ENCODE measurements at regions not wholly inside any gene's neighbourhood (a gene's known extent, or its start where the extent isn't known, plus 50 kb on each side); places are given as distances from the start of the nearest gene placed in this dataset.
A peak's percentile ranks its signal among the peaks of the same experiment; 100 is the strongest.

DNA sequence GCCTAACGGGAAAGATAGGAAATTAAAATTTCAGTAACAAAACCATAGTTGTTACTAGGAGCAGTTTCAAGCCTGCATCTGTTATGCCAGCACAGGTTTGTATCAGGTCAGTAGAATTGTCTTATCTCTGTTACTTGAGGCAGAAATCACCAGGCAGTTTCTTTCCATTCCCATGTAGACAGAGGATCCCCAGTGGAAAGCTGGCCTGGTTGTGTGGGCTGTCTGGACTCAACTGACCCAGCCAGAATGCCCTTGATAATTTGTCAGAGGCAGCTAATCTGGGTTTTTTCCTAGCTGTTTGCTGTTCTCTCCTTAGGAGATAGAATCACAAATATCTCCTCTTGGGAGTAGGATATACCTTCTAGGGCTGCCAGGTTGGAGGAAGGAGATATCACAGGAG lies 1044.7 kb downstream of the IGSF11 start:
- no peak overlapping the region for H3K4me3 ChIP-seq
- H3K4me1 ChIP-seq = no peaks in the 10 kb centered on the region
- ATAC-seq (no peak), DNase-seq (no peak)
- peaks cover 0 to 9% of the 10 kb centered on the region in 2 donors for H3K27me3 ChIP-seq
- TF ChIP-seq, protein P1, sequence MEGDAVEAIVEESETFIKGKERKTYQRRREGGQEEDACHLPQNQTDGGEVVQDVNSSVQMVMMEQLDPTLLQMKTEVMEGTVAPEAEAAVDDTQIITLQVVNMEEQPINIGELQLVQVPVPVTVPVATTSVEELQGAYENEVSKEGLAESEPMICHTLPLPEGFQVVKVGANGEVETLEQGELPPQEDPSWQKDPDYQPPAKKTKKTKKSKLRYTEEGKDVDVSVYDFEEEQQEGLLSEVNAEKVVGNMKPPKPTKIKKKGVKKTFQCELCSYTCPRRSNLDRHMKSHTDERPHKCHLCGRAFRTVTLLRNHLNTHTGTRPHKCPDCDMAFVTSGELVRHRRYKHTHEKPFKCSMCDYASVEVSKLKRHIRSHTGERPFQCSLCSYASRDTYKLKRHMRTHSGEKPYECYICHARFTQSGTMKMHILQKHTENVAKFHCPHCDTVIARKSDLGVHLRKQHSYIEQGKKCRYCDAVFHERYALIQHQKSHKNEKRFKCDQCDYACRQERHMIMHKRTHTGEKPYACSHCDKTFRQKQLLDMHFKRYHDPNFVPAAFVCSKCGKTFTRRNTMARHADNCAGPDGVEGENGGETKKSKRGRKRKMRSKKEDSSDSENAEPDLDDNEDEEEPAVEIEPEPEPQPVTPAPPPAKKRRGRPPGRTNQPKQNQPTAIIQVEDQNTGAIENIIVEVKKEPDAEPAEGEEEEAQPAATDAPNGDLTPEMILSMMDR (IDR thresholded peaks at IDR 0.05) = no peak
- H3K36me3 ChIP-seq = no peaks in the 10 kb centered on the region
- no peak overlapping the region for H3K27ac ChIP-seq
- no peaks in the 10 kb centered on the region for H3K9me3 ChIP-seq
- intact Hi-C loops (cut with DNase I) = no loop called here

DNA sequence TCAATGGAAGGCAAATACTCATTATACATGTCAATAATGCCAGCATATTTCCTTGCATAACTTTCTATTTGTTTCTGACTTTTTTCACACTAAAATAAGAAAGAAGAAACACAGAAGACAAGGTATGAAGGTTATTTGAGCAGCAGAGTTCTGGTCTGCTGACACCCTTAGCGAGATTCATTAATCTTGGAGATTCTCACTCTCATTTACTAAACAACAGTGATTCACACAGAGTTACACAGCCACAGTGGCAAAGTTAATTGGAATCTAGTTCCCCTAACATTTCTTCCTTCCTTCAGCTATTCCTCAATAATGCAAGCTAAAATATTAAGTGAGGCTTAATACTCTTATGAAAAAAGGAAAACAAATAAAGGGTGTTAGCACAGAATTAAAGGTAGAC lies 1044.0 kb downstream of the IGSF11 start:
- TF ChIP-seq, protein P1 (IDR thresholded peaks at IDR 0.05) = no peak
- intact Hi-C loops (cut with DNase I) = no loop called here
- no peak for ATAC-seq

DNA sequence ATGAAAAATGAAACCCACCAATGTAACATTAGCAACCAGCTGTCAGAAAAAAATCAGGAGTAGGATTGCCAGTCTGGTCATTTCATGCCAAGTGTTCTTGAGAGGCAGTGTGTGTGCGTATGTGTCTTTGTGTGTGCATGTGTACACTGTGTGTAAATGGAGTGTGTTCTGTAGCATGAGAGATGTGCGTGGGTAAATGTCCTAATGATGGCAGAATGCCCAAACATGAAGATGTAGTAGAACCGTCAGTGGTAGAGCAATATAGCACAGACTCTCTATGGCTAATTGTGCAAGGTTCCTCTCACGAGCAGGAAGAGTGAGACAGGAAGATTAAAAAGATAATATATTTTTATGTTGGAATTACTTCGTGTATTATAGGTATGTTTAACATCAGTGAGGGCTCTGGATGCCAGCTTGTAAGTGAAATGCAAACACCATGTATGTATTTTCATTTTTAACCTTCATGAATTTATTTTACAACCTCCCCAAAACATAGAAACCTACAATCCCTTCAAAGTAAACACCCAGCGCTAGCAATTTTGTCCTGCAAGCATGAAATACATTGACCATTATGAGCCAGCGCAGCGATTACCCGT lies 1038.7 kb downstream of the IGSF11 start:
- no peak for ATAC-seq
- Histone ChIP-seq H3K9me3 (no peaks in the 10 kb centered on the region), H3K4me1 (peaks cover 0 to 9% of the 10 kb centered on the region in 2 donors), H3K36me3 (no peaks in the 10 kb centered on the region), H3K4me3 (peak overlapping the region; percentile 1 to 37), H3K27me3 (peaks cover 4 to 38% of the 10 kb centered on the region in 2 donors), H3K27ac (no peak overlapping the region)
- TF ChIP-seq, protein P1 (IDR thresholded peaks at IDR 0.05) = no peak
- DNase-seq = no peak
- intact Hi-C loops (cut with DNase I) = no loop called here

More for the DNA sequence above, 1044.0 kb downstream of the IGSF11 start:
- no peak for DNase-seq
- Histone ChIP-seq H3K36me3 (no peaks in the 10 kb centered on the region), H3K27me3 (peaks cover 0 to 15% of the 10 kb centered on the region in 2 donors), H3K9me3 (no peaks in the 10 kb centered on the region), H3K27ac (no peak overlapping the region), H3K4me1 (no peaks in the 10 kb centered on the region), H3K4me3 (no peak overlapping the region)

DNA sequence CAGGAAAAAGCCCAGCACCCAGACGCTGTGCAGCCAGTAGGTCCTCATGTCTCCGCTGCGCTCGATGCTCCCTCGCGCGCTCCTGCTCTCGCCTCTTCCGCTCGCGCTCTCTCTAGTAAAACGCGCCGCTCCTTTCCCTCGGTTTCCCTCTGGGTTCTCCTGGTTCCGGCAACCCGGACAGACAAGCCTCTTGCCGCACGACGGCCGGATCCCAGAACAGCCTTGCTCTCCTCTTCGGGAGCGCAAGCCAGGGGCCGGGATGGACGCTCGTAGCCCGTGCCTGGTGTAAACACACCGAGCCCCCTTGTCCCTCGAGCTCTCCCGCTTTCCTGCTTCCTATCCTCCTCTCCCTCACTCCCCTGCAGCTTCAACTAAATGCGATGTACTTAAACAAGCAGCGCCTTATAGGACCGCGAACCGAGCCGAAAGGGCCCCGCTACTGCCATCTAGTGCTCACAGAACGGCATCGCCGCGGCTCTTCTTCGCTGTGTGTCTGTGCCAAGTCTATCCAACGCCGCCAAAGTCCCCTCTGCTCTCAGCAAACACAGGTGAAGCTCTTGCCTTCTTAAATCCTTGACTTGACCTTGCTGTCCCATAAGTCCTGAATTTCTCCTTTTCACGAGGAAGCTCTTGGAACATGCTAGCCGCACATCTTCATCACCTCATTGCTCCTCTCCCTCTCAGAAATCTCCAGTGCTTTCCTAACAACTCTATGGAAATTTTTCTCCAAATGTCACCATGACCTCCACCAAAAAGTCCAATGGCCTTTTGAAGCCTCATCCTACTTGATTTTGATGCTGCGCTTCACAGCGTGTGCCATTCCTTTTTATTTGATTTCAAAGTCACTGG lies 1037.2 kb downstream of the IGSF11 start:
- H3K36me3 ChIP-seq = no peaks in the 10 kb centered on the region
- intact Hi-C loops (cut with DNase I) = no loop called here
- peak overlapping the region in 1 of 2 donors; percentile 10 for H3K27ac ChIP-seq
- TF ChIP-seq, protein P1 (IDR thresholded peaks at IDR 0.05) = peak; percentile 60 to 68
- H3K27me3 ChIP-seq = peaks cover 4 to 38% of the 10 kb centered on the region in 2 donors
- H3K4me3 ChIP-seq = peak overlapping the region; percentile 37 to 53
- peaks cover 0 to 9% of the 10 kb centered on the region in 2 donors for H3K4me1 ChIP-seq
- DNase-seq (peak; percentile 71 to 89 (median 86)), ATAC-seq (peak; percentile 99)
- H3K9me3 ChIP-seq = no peaks in the 10 kb centered on the region

DNA sequence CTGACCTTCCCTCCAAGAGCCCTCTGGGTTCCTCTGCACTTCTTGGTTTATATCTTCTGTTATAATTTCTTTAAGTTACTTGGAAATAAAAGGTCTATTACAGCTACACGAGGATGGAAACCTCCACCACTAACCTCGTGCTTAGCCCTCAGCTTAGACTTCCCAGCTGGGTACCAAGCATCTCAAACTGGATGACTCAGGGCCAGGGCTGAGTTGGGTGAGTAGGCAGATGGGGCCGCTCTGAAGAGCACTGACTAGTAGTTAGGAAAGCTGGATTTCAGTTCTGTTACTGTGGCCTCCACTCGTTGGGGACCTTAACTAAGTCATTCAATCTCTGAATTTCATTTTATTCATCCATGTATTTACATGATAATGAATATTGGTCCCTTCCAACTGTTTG lies 1036.6 kb downstream of the IGSF11 start:
- DNase-seq (no peak), ATAC-seq (no peak)
- H3K4me1 ChIP-seq = peaks cover 0 to 9% of the 10 kb centered on the region in 2 donors
- H3K4me3 ChIP-seq = no peak overlapping the region
- TF ChIP-seq, protein P1 (IDR thresholded peaks at IDR 0.05) = no peak
- H3K27me3 ChIP-seq = peaks cover 4 to 38% of the 10 kb centered on the region in 2 donors
- no peaks in the 10 kb centered on the region for H3K36me3 ChIP-seq
- H3K27ac ChIP-seq = no peak overlapping the region
- intact Hi-C loops (cut with DNase I) = no loop called here
- H3K9me3 ChIP-seq = no peaks in the 10 kb centered on the region
